ENCODE measurements at regions not wholly inside any gene's neighbourhood (a gene's known extent, or its start where the extent isn't known, plus 50 kb on each side); places are given as distances from the start of the nearest gene placed in this dataset.

- no peak for DNase-seq (ENCODE audit: low read depth, low spot score)
- TF ChIP-seq, protein P1, sequence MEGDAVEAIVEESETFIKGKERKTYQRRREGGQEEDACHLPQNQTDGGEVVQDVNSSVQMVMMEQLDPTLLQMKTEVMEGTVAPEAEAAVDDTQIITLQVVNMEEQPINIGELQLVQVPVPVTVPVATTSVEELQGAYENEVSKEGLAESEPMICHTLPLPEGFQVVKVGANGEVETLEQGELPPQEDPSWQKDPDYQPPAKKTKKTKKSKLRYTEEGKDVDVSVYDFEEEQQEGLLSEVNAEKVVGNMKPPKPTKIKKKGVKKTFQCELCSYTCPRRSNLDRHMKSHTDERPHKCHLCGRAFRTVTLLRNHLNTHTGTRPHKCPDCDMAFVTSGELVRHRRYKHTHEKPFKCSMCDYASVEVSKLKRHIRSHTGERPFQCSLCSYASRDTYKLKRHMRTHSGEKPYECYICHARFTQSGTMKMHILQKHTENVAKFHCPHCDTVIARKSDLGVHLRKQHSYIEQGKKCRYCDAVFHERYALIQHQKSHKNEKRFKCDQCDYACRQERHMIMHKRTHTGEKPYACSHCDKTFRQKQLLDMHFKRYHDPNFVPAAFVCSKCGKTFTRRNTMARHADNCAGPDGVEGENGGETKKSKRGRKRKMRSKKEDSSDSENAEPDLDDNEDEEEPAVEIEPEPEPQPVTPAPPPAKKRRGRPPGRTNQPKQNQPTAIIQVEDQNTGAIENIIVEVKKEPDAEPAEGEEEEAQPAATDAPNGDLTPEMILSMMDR (IDR thresholded peaks at IDR 0.05; ENCODE audit: insufficient read depth, low read length, missing control alignments) = no peak
- no peak overlapping the region for H3K4me3 ChIP-seq (ENCODE audit: low read depth, low read length)
- ChIA-PET POLR2A (no interaction called here), CTCF (no interaction called here)
These were observed 547.8 kb upstream of the EPHA6 start for GRCh38 chr3:96266395-96267190.

DNA sequence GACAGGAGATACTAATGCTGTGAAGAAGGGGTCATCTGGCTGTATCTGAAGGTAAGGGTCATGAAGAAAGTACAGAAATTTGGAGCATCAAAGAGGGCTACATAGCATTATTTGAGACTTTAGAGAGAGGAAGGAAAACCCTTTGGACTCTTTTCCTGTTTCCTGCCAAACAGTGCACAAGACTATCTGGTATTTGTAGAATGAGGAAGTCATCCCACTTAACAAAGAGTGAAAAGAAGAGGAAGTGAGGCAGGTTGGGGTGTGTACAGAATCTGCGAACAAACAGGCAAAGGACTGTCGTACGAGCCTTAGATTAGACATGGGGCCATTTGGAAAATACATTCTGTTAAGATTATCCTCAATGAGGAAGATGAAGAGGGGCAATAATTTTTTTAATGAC lies 546.8 kb upstream of the EPHA6 start:
- POLR2A ChIA-PET = no interaction called here
- CTCF ChIA-PET = no interaction called here
- TF ChIP-seq, protein P1 (IDR thresholded peaks at IDR 0.05; ENCODE audit: insufficient read depth, low read length, missing control alignments) = no peak

DNA sequence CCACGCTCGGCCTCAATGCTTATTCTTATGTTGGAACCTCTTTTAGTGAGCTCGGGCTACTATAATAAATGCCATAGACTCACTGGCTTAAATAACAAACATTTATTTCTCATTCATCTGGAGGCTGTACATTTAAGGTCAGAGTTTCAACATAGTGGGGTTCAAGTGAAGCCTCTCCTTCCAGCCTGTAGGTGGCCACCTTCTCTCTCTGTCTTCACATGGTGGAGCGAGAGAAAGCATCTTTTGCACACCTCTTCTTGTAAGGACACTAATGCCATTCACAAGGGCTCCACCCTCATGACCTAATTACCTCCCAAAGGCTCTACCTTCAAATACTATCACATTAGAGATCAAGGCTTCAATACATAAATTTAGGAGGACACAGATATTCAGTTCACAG lies 520.3 kb upstream of the EPHA6 start:
- POLR2A ChIA-PET = no interaction called here
- CTCF ChIA-PET = no interaction called here

More for the DNA sequence above, 546.8 kb upstream of the EPHA6 start:
- H3K4me3 ChIP-seq (ENCODE audit: low read depth, low read length) = no peak overlapping the region
- no peak for DNase-seq (ENCODE audit: low read depth, low spot score)

GRCh38 chr3:96300743-96301142 lies 513.7 kb upstream of the EPHA6 start:
- ChIA-PET POLR2A (no interaction called here), CTCF (no interaction called here)
- no peak for DNase-seq (ENCODE audit: low read depth, low spot score)
- TF ChIP-seq, protein P1 (IDR thresholded peaks at IDR 0.05; ENCODE audit: insufficient read depth, low read length, missing control alignments) = no peak
- no peak overlapping the region for H3K4me3 ChIP-seq (ENCODE audit: low read depth, low read length)

More for the DNA sequence above, 520.3 kb upstream of the EPHA6 start:
- DNase-seq (ENCODE audit: low read depth, low spot score) = no peak
- TF ChIP-seq, protein P1 (IDR thresholded peaks at IDR 0.05; ENCODE audit: insufficient read depth, low read length, missing control alignments) = no peak
- no peak overlapping the region for H3K4me3 ChIP-seq (ENCODE audit: low read depth, low read length)

DNA sequence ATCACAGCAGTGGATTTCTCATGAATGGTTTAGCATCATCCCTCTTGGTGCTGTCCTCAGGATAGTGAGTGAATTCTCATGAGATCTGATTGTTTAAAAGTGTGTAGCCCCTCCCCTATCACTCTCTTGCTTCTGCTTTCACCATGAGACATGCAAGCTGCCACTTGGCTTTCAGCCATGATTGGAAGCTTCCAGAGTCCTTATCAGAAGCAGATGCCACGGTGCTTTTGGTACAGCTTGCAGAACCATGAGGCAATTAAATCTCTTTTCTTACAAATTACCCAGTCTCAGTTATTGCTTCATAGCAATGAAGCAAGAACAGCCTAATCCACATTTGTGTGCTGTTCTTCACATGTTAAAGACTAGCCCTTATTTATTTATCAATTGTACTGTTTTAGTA lies 495.2 kb upstream of the EPHA6 start:
- POLR2A ChIA-PET = no interaction called here
- TF ChIP-seq, protein P1 (IDR thresholded peaks at IDR 0.05; ENCODE audit: insufficient read depth, low read length, missing control alignments) = no peak
- CTCF ChIA-PET = no interaction called here
- H3K4me3 ChIP-seq (ENCODE audit: low read depth, low read length) = no peak overlapping the region
- DNase-seq (ENCODE audit: low read depth, low spot score) = no peak

DNA sequence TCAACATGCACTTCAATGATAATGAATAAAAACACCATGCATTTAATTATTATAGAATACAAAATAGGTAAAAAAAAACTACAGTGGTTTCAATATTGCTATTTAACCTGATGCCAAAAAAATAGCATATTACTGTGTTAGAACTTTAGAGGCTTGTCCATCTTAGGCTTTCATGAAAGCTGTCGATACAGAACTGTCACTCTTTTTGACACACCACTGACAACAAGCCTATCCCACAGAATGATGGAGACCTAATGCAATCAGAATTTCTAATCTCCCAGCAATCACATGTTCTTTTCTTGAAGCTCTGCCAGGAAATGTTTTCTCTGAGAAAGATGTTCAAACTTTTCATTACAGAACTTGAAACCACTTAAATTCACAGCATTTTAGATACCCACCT lies 490.3 kb upstream of the EPHA6 start:
- CTCF ChIA-PET = interaction anchor here (0.6 kb wide), 1 partner anchor 1734 kb away, joined by 4 read pairs; no protein-coding TSS in a partner anchor

More for the DNA sequence above, 490.3 kb upstream of the EPHA6 start:
- DNase-seq (ENCODE audit: low read depth, low spot score) = no peak
- TF ChIP-seq, protein P1 (IDR thresholded peaks at IDR 0.05; ENCODE audit: insufficient read depth, low read length, missing control alignments) = no peak
- POLR2A ChIA-PET = no interaction called here
- H3K4me3 ChIP-seq (ENCODE audit: low read depth, low read length) = no peak overlapping the region
